Peyer's patch (tissue), 4 donors: ENCODE measurements at regions not wholly inside any gene's neighbourhood (a gene's known extent, or its start where the extent isn't known, plus 50 kb on each side); places are given as distances from the start of the nearest gene placed in this dataset.
A peak's percentile ranks its signal among the peaks of the same experiment; 100 is the strongest.

Experiments
- DNase-seq, 3 donors: peaks; one replicate each; pipeline ENCODE4 v3.0.0-alpha.2; 2017 to 2019
- H3K27ac ChIP-seq, 4 donors: fragments of 200-600 bp; sonication (generic); one replicate each; pipeline ENCODE4 v1.5.1; 2016 to 2019
- H3K27me3 ChIP-seq, 2 donors: fragments of 200-600 bp; sonication (generic); one replicate each; pipeline ENCODE4 v1.5.1; 2019
- H3K36me3 ChIP-seq, 3 donors: fragments of 200-600 bp; sonication (generic); one replicate each; pipeline ENCODE4 v1.5.1; 2016 to 2019
- H3K4me1 ChIP-seq, 4 donors: fragments of 200-600 bp; sonication (generic); one replicate each; pipeline ENCODE4 v1.5.1; 2016 to 2019
- H3K4me3 ChIP-seq, 4 donors: fragments of 200-600 bp; sonication (generic); 1 replicate in 3 of 4; 2 replicates in 1 of 4; pipeline ENCODE4 v1.5.1; 2016 to 2019; ENCODE audit warnings: mild to moderate bottlenecking in 1 of 4
- H3K9me3 ChIP-seq, 4 donors: fragments of 200-600 bp; sonication (generic); one replicate each; pipeline ENCODE4 v1.5.1; 2016 to 2019; ENCODE audit warnings: mild to moderate bottlenecking in 1 of 4
- CTCF ChIP-seq, 6 experiments: fragments of 450-650 bp in 4 of 6; fragments of 200-600 bp in 2 of 6; sonication (generic) in 1 of 6; IDR thresholded peaks; one replicate each; pipeline ENCODE4 v1.5.1; 2017 to 2019; ENCODE audit warnings: antibody characterized with exemption in 6 of 6, mild to moderate bottlenecking in 3 of 6, moderate library complexity in 1 of 6
- POLR2A ChIP-seq, 2 donors: fragments of 450-650 bp; IDR thresholded peaks; one replicate each; pipeline ENCODE4 v1.5.1; 2017; ENCODE audit warnings: antibody characterized with exemption in 2 of 2, mild to moderate bottlenecking in 2 of 2, moderate library complexity in 2 of 2

GRCh38 chr17:77748436-77748835 is 210.1 kb upstream of the TNRC6C start:
- no peak for TF ChIP-seq POLR2A (IDR thresholded peaks at IDR 0.05)
- no peak for TF ChIP-seq CTCF (IDR thresholded peaks at IDR 0.05)
- Histone ChIP-seq H3K4me1 (no peaks in the 10 kb centered on the region), H3K9me3 (no peaks in the 10 kb centered on the region), H3K27me3 (no peaks in the 10 kb centered on the region), H3K27ac (no peak overlapping the region), H3K36me3 (no peaks in the 10 kb centered on the region), H3K4me3 (no peak overlapping the region)
- peak in 1 of 3 donors; percentile 36 for DNase-seq

GRCh38 chr17:77749321-77749751 is 209.2 kb upstream of the TNRC6C start:
- TF ChIP-seq POLR2A (IDR thresholded peaks at IDR 0.05) (no peak), CTCF (IDR thresholded peaks at IDR 0.05) (no peak)
- peak in 1 of 3 donors; percentile 25 for DNase-seq
- no peaks in the 10 kb centered on the region for H3K4me1 ChIP-seq
- H3K4me3 ChIP-seq: no peak overlapping the region
- no peaks in the 10 kb centered on the region for H3K9me3 ChIP-seq
- no peaks in the 10 kb centered on the region for H3K27me3 ChIP-seq
- H3K36me3 ChIP-seq: no peaks in the 10 kb centered on the region
- no peak overlapping the region for H3K27ac ChIP-seq

GRCh38 chr17:77749989-77750388 is 208.5 kb upstream of the TNRC6C start:
- peak in 1 of 3 donors; percentile 7 for DNase-seq
- TF ChIP-seq CTCF (IDR thresholded peaks at IDR 0.05): no peak
- TF ChIP-seq POLR2A (IDR thresholded peaks at IDR 0.05): no peak
- H3K27ac ChIP-seq: no peak overlapping the region

GRCh38 chr17:77750427-77751043 is 208.0 kb upstream of the TNRC6C start:
- no peaks in the 10 kb centered on the region for H3K27me3 ChIP-seq
- H3K36me3 ChIP-seq: no peaks in the 10 kb centered on the region
- H3K4me1 ChIP-seq: no peaks in the 10 kb centered on the region
- no peak overlapping the region for H3K27ac ChIP-seq
- no peak for DNase-seq
- no peak overlapping the region for H3K4me3 ChIP-seq
- TF ChIP-seq CTCF (IDR thresholded peaks at IDR 0.05) (no peak), POLR2A (IDR thresholded peaks at IDR 0.05) (no peak)
- H3K9me3 ChIP-seq: peaks cover 0 to 4% (median 0%) of the 10 kb centered on the region in 4 donors

More at GRCh38 chr17:77749989-77750388, 208.5 kb upstream of the TNRC6C start:
- Histone ChIP-seq H3K36me3 (no peaks in the 10 kb centered on the region), H3K27me3 (no peaks in the 10 kb centered on the region), H3K4me3 (no peak overlapping the region), H3K4me1 (no peaks in the 10 kb centered on the region), H3K9me3 (peaks cover 0 to 2% (median 0%) of the 10 kb centered on the region in 4 donors)

- Histone ChIP-seq H3K9me3 (peaks cover 0 to 4% (median 0%) of the 10 kb centered on the region in 4 donors), H3K4me1 (no peaks in the 10 kb centered on the region), H3K4me3 (no peak overlapping the region), H3K36me3 (no peaks in the 10 kb centered on the region), H3K27me3 (no peaks in the 10 kb centered on the region), H3K27ac (no peak overlapping the region)
- TF ChIP-seq POLR2A (IDR thresholded peaks at IDR 0.05): no peak
- no peak for TF ChIP-seq CTCF (IDR thresholded peaks at IDR 0.05)
- DNase-seq: no peak
These were observed 205.3 kb upstream of the TNRC6C start for GRCh38 chr17:77753246-77753645.
